PC-9 (cell line): ENCODE measurements at regions not wholly inside any gene's neighbourhood (a gene's known extent, or its start where the extent isn't known, plus 50 kb on each side); places are given as distances from the start of the nearest gene placed in this dataset.

Experiments used
- BruUV-seq: library from RNA; stranded (reverse); fragments of 400-500 nt; replicated peaks from 2 replicates; lab custom pipeline; 2021; lab: Mats Ljungman, UMichigan
- CTCF ChIA-PET: fragments of 300-600 bp; sonication (Branson Sonifier 250); formaldehyde crosslinking; loops from one replicate; lab custom pipeline; 2022; ENCODE audit warnings: antibody characterized with exemption; lab: Charles Lee
- POLR2A ChIA-PET: fragments of 300-600 bp; sonication (Branson Sonifier 250); formaldehyde crosslinking; loops from one replicate; lab custom pipeline; 2022; ENCODE audit warnings: antibody characterized with exemption; ENCODE audit not compliant: unreplicated experiment; lab: Charles Lee
- DNase-seq, 2 experiments: peaks; one replicate each; pipeline versions ENCODE4 v3.0.0 to v3.0.0-alpha.2; 2015 to 2022; ENCODE audit warnings: mixed read lengths in 1 of 2
- H2AFZ ChIP-seq: fragments of 200-600 bp; sonication (generic); 2 replicates; pipeline ENCODE4 v1.8.1; 2017; ENCODE audit warnings: antibody characterized with exemption
- H3F3A ChIP-seq: fragments of 200-600 bp; sonication (generic); 2 replicates; pipeline ENCODE4 v1.8.1; 2017; ENCODE audit warnings: antibody characterized with exemption, mild to moderate bottlenecking, low read depth; ENCODE audit not compliant: insufficient read depth
- H3K27ac ChIP-seq: fragments of 200-600 bp; sonication (generic); 2 replicates; pipeline ENCODE4 v1.6.1; 2016; ENCODE audit warnings: mixed run types
- H3K27me3 ChIP-seq: fragments of 200-600 bp; sonication (generic); 2 replicates; pipeline ENCODE4 v1.6.1; 2016; ENCODE audit warnings: low read depth, mixed run types; ENCODE audit not compliant: insufficient read depth
- H3K36me3 ChIP-seq: fragments of 200-600 bp; sonication (generic); 2 replicates; pipeline ENCODE4 v1.6.1; 2016; ENCODE audit warnings: low read depth, mixed run types
- H3K4me1 ChIP-seq: fragments of 200-600 bp; sonication (generic); replicated peaks from 2 replicates; pipeline ENCODE4 v1.6.1; 2016; ENCODE audit warnings: mixed run types; ENCODE audit not compliant: insufficient read depth
- H3K4me2 ChIP-seq: fragments of 200-600 bp; sonication (generic); 2 replicates; pipeline ENCODE4 v1.6.1; 2017; ENCODE audit warnings: mixed run types
- H3K4me3 ChIP-seq: fragments of 200-600 bp; sonication (generic); 2 replicates; pipeline ENCODE4 v1.6.1; 2016; ENCODE audit warnings: mixed run types
- H3K79me2 ChIP-seq: fragments of 200-600 bp; sonication (generic); 2 replicates; pipeline ENCODE4 v1.6.1; 2017; ENCODE audit warnings: low read depth, mixed run types
- H3K9me2 ChIP-seq: fragments of 200-600 bp; sonication (generic); 2 replicates; pipeline ENCODE4 v1.8.1; 2017; ENCODE audit warnings: mild to moderate bottlenecking; ENCODE audit not compliant: insufficient read depth
- H3K9me3 ChIP-seq: fragments of 200-600 bp; sonication (generic); 2 replicates; pipeline ENCODE4 v1.8.1; 2016; ENCODE audit warnings: low read depth; ENCODE audit not compliant: insufficient read depth
- H4K20me1 ChIP-seq: fragments of 200-600 bp; sonication (generic); 2 replicates; pipeline ENCODE4 v1.8.1; 2017; ENCODE audit not compliant: insufficient read depth
- EZH2 ChIP-seq: fragments of 200-600 bp; sonication (generic); IDR thresholded peaks from 2 replicates; pipeline ENCODE4 v1.8.0; 2017; ENCODE audit warnings: antibody characterized with exemption, low read depth
- intact Hi-C: fragments of 100-400 bp; cut with micrococcal nuclease; formaldehyde crosslinking; loops from one replicate; pipeline ENCODE4 v1.10.0; 2022; ENCODE audit not compliant: unreplicated experiment
- TF ChIP-seq, protein P1 (sequence below): fragments of 200-600 bp; sonication (generic); conservative IDR thresholded peaks from 2 replicates; pipeline ENCODE4 v1.6.1; 2017; ENCODE audit warnings: mixed run types, antibody characterized with exemption, mild to moderate bottlenecking, moderate library complexity

DNA sequence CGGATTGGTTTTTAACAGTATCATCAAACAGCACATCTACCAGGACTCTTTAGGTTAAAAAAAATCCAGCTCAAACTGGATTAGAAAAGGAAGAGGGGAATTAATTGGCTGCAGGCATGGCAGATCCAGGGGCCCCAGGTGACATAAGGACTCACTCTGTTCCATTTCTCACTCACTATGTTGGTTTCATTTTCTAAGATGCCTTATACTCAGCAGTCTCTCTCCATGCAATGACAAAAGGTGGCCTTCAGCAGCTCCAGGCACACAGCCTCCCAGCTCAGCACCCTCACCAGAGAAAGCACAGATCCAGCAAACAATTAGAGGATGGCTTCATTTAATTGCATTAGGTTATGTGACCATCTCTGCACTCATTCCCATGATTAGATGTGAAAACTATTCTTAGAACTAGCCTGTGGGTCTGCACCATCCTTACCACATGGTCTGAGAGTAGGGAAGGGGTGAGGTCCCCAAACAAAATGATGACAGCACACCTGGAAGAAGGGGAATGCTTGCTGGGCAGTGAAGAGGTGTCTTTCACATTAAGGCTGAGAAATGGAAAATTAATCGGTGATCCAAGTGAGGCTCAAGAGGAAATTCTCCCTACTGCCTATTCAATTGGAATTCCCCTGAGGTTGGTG is 243.1 kb downstream of the CDH26 start:
- Histone ChIP-seq H3K4me3 (no peak overlapping the region), H3K9me3 (no peaks in the 10 kb centered on the region), H3K79me2 (no peaks in the 10 kb centered on the region), H3K4me1 (no peaks in the 10 kb centered on the region), H3K27me3 (peaks cover 50% of the 10 kb centered on the region), H3K4me2 (no peak overlapping the region), H3K27ac (no peak overlapping the region), H2AFZ (no peak overlapping the region), H3F3A (no peaks in the 10 kb centered on the region), H3K36me3 (no peaks in the 10 kb centered on the region), H4K20me1 (no peaks in the 10 kb centered on the region), H3K9me2 (no peaks in the 10 kb centered on the region)
- intact Hi-C loops, result no loop called here
- BruUV-seq, result no TSS peak
- TF ChIP-seq, protein P1, sequence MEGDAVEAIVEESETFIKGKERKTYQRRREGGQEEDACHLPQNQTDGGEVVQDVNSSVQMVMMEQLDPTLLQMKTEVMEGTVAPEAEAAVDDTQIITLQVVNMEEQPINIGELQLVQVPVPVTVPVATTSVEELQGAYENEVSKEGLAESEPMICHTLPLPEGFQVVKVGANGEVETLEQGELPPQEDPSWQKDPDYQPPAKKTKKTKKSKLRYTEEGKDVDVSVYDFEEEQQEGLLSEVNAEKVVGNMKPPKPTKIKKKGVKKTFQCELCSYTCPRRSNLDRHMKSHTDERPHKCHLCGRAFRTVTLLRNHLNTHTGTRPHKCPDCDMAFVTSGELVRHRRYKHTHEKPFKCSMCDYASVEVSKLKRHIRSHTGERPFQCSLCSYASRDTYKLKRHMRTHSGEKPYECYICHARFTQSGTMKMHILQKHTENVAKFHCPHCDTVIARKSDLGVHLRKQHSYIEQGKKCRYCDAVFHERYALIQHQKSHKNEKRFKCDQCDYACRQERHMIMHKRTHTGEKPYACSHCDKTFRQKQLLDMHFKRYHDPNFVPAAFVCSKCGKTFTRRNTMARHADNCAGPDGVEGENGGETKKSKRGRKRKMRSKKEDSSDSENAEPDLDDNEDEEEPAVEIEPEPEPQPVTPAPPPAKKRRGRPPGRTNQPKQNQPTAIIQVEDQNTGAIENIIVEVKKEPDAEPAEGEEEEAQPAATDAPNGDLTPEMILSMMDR, result no peak
- TF ChIP-seq EZH2, result no peak
- POLR2A ChIA-PET, result no interaction called here
- DNase-seq, result no peak
- CTCF ChIA-PET, result no interaction called here

DNA sequence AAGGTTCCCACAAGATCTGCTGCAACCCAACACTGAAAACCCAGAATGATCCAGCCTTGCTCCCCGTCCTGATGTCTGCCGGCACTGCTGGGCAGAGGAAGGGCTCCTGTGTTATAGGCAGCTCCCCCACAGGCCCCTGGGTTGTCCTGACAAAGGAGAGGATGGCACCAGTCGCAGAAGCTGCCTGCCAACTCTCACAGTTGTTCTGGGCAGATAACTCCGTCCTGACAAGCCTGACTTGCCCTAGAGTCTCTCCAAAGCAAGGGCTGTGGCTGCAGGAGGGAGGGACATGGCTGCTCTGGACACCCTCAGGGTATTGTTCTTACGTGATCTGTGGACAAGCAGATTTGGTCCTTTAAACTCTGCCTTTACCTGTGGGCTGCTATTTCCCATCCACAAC is 243.8 kb downstream of the CDH26 start:
- no peak overlapping the region for H3K27ac ChIP-seq
- ChIA-PET CTCF (no interaction called here), POLR2A (no interaction called here)
- no peak overlapping the region for H2AFZ ChIP-seq
- intact Hi-C loops, result no loop called here
- H3K9me3 ChIP-seq, result no peaks in the 10 kb centered on the region
- no peak for DNase-seq
- no peak overlapping the region for H3K4me2 ChIP-seq
- H3K36me3 ChIP-seq, result no peaks in the 10 kb centered on the region
- peaks cover 50% of the 10 kb centered on the region for H3K27me3 ChIP-seq
- TF ChIP-seq, protein P1, result no peak
- no peak for TF ChIP-seq EZH2
- no peaks in the 10 kb centered on the region for H3F3A ChIP-seq
- no TSS peak for BruUV-seq
- no peaks in the 10 kb centered on the region for H3K9me2 ChIP-seq
- no peaks in the 10 kb centered on the region for H3K79me2 ChIP-seq
- no peaks in the 10 kb centered on the region for H3K4me1 ChIP-seq
- no peaks in the 10 kb centered on the region for H4K20me1 ChIP-seq
- no peak overlapping the region for H3K4me3 ChIP-seq

DNA sequence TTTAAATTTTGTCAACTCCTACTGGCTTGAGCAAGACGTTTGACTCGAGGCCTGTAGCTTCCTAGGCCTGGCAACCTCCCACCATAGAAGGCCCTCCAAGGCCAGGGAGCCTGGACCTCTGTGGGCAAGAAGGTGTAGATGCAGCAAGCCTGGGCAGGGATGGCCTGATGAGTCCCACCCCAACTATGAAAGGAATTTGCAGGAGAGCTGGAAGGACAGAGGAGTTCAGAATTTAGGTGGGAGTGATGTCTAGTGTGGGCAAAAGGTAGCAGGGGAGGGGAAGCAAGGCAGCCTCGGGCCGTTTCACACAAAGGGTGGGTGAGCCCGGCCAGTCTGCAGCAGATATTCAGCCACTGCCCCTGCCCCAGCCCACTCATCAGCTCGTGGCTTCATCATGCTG is 245.2 kb downstream of the CDH26 start:
- H3K4me2 ChIP-seq, result no peak overlapping the region
- H3F3A ChIP-seq, result no peaks in the 10 kb centered on the region
- H3K27me3 ChIP-seq, result peaks cover 59% of the 10 kb centered on the region
- H3K4me1 ChIP-seq, result no peaks in the 10 kb centered on the region
- no peak overlapping the region for H3K4me3 ChIP-seq
- ChIA-PET POLR2A (no interaction called here), CTCF (no interaction called here)
- no peak overlapping the region for H3K27ac ChIP-seq
- intact Hi-C loops, result no loop called here
- no peak overlapping the region for H2AFZ ChIP-seq
- H3K36me3 ChIP-seq, result no peaks in the 10 kb centered on the region
- TF ChIP-seq, protein P1, result no peak
- no peak for TF ChIP-seq EZH2
- H4K20me1 ChIP-seq, result no peaks in the 10 kb centered on the region
- H3K9me3 ChIP-seq, result no peaks in the 10 kb centered on the region
- no peaks in the 10 kb centered on the region for H3K9me2 ChIP-seq
- no peaks in the 10 kb centered on the region for H3K79me2 ChIP-seq
- DNase-seq, result no peak
- no TSS peak for BruUV-seq
